ENCODE measurements at regions not wholly inside any gene's neighbourhood (a gene's known extent, or its start where the extent isn't known, plus 50 kb on each side); places are given as distances from the start of the nearest gene placed in this dataset.

DNA sequence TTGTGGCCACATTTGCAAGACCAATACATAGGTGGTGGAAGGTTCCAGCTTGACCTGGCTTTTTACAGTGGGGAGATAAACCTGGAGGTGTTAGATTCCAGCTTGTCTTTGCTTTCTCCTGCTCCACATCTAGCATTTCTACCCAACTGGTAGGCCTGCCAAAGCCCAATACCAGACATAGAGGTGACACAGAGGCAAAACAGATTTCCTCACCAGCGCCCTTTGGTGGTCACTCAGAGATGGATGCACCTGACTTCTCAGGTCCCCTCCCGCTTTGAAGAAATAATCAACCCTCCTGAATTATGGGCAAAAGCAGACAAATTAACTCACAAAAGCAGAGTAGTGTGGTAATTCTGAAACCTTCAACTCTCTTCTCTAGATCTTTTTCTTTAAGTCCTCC lies 1356.2 kb downstream of the FAM181B start:
- H3K4me3 Mint-ChIP-seq, result no peak overlapping the region
- H3K27ac Mint-ChIP-seq, result no peak overlapping the region
- ATAC-seq (no peak), DNase-seq (no peak)
- H3K36me3 Mint-ChIP-seq, result no peaks in the 10 kb centered on the region
- peaks cover 3% of the 10 kb centered on the region for H3K9me3 Mint-ChIP-seq (ENCODE audit: low read depth)
- H3K27me3 Mint-ChIP-seq, result no peaks in the 10 kb centered on the region
- H3K4me1 Mint-ChIP-seq, result no peaks in the 10 kb centered on the region
- CTCF ChIA-PET, result no interaction called here

DNA sequence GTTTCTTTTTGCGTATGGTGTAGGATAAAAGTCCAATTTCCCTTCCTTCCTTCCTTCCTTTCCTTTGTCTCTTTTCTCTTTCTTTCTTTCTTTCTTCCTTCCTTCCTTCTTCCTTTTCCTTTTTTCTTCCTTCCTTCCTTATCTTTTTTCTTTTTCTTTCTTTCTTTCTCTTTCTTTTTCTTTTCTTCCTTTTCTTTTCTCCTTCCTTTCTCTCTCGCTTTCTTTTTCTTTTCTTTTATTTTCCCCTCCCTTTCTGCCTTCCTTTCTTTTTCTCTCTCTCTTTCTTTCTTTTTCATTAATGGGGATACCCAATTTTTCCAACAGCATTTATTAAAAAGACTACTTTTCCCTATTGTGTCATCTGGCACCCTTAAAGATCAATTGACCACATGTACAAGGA lies 1359.7 kb downstream of the FAM181B start:
- H3K36me3 Mint-ChIP-seq, result no peaks in the 10 kb centered on the region
- H3K4me1 Mint-ChIP-seq, result no peaks in the 10 kb centered on the region
- no peaks in the 10 kb centered on the region for H3K27me3 Mint-ChIP-seq
- DNase-seq, result no peak
- peaks cover 11% of the 10 kb centered on the region for H3K9me3 Mint-ChIP-seq (ENCODE audit: low read depth)
- no peak overlapping the region for H3K27ac Mint-ChIP-seq
- no peak overlapping the region for H3K4me3 Mint-ChIP-seq
- CTCF ChIA-PET, result no interaction called here
- no peak for ATAC-seq

DNA sequence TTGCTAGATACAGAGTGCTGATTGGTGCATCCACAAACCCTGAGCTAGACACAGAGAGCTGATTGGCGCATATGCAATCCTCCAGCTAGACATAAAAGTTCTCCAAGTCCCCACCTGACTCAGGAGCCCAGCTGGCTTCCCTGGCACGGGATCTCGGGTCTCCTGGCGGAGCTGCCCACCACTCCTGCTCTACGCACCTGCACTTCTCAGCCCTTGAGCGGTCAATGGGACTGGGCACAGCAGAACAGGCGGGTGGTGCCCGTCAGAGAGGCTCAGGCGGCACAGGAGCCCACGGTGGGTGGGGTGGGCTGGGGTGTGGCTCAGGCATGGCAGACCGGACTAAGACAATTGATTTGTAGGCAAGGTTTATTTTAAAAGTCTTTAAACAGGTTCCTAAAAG lies 1365.5 kb downstream of the FAM181B start:
- Mint-ChIP-seq H3K27ac (no peak overlapping the region), H3K4me1 (no peaks in the 10 kb centered on the region), H3K27me3 (no peaks in the 10 kb centered on the region), H3K9me3 (ENCODE audit: low read depth) (peaks cover 18% of the 10 kb centered on the region), H3K36me3 (no peaks in the 10 kb centered on the region), H3K4me3 (no peak overlapping the region)
- no peak for ATAC-seq
- no peak for DNase-seq
- CTCF ChIA-PET, result no interaction called here

DNA sequence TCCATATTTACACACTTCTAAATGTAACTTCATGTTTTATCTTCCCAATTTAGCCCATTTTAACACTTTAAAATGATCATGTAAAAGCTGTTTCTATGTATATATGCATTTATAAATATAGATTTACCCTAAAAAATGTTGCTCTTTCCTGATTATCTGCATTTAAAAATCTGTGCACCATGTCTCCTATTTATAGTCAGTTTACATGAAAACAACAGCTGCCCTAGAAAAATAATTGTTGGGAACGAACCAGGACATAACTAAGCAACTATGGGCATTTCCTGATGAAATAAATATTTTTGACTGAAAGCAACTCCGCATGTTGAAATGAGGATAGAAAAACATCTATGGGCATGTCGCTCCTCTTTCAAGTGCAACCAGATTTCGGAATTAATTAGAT lies 1368.2 kb downstream of the FAM181B start:
- DNase-seq (no peak), ATAC-seq (no peak)
- H3K4me3 Mint-ChIP-seq, result no peak overlapping the region

DNA sequence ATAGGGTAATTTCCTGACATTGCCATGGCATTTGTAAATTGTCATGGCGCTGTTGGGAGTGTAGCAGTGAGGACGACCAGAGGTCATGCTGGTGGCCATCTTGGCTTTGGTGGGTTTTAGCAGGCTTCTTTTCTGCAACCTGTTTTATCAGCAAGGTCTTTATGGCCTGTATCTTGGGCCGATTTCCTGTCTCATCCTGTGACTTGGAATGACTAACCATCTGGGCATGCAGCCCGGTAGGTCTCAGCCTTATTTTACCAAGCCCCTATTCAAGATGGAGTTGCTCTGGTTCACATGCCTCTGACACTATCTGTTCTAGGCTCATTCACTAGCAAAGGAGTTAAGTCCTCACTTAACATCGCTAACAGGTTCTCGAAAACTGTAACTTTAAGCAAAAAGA lies 1374.2 kb downstream of the FAM181B start:
- no peaks in the 10 kb centered on the region for H3K36me3 Mint-ChIP-seq
- H3K4me1 Mint-ChIP-seq, result no peaks in the 10 kb centered on the region
- H3K27me3 Mint-ChIP-seq, result no peaks in the 10 kb centered on the region
- CTCF ChIA-PET, result no interaction called here
- H3K27ac Mint-ChIP-seq, result no peak overlapping the region
- no peak for ATAC-seq
- DNase-seq, result no peak
- peaks cover 6% of the 10 kb centered on the region for H3K9me3 Mint-ChIP-seq (ENCODE audit: low read depth)
- H3K4me3 Mint-ChIP-seq, result no peak overlapping the region

More for the DNA sequence above, 1368.2 kb downstream of the FAM181B start:
- H3K27ac Mint-ChIP-seq, result no peak overlapping the region
- H3K4me1 Mint-ChIP-seq, result no peaks in the 10 kb centered on the region
- H3K9me3 Mint-ChIP-seq (ENCODE audit: low read depth), result peaks cover 12% of the 10 kb centered on the region
- CTCF ChIA-PET, result no interaction called here
- H3K27me3 Mint-ChIP-seq, result no peaks in the 10 kb centered on the region
- H3K36me3 Mint-ChIP-seq, result no peaks in the 10 kb centered on the region

DNA sequence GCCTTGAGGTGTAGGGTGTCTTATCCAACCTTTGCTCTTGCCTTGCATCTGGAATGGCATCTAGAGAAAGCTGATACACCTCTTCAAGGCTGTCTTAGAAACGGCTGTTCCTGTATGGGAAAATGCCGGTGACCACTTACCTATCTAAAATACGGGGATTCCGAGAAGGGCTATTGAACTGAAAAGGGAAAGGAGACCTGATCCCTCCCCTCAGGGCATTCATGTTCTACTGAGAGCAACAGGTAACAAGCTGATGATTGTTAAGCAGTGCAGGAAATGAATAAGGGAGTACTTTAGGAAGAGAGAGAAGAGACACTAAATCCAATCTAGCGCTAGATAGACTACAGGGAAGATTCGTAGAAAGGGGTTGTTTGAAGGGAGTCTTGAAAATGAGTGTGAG lies 1388.1 kb downstream of the FAM181B start:
- no peak for DNase-seq
- H3K4me3 Mint-ChIP-seq, result no peak overlapping the region
- peaks cover 11% of the 10 kb centered on the region for H3K9me3 Mint-ChIP-seq (ENCODE audit: low read depth)
- H3K4me1 Mint-ChIP-seq, result no peaks in the 10 kb centered on the region
- H3K36me3 Mint-ChIP-seq, result no peaks in the 10 kb centered on the region
- no peaks in the 10 kb centered on the region for H3K27me3 Mint-ChIP-seq
- no peak for ATAC-seq
- CTCF ChIA-PET, result no interaction called here
- H3K27ac Mint-ChIP-seq, result no peak overlapping the region

DNA sequence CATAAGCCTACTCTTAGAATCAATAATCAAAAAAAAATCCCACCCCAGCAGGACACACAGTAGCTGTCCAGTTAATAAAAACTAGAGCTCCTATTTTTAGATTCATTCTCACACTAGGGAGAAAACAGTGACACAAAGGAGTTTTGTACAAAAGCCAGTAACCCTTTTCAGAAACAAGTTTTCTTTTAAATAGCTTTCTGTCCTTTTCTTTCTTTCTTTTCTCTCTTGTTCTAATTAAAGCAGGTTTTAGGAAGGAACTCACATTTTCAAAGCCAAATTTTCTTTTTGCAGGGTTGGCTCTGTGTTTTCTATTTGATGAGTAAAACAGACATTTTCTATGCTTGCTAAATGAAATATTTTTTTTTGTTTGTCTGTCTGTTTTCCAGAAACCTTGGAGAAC lies 1390.7 kb downstream of the FAM181B start:
- H3K4me1 Mint-ChIP-seq, result no peaks in the 10 kb centered on the region
- no peak for DNase-seq
- no peaks in the 10 kb centered on the region for H3K27me3 Mint-ChIP-seq
- peaks cover 9% of the 10 kb centered on the region for H3K9me3 Mint-ChIP-seq (ENCODE audit: low read depth)
- H3K36me3 Mint-ChIP-seq, result no peaks in the 10 kb centered on the region
- ATAC-seq, result no peak
- CTCF ChIA-PET, result no interaction called here
- H3K4me3 Mint-ChIP-seq, result no peak overlapping the region
- no peak overlapping the region for H3K27ac Mint-ChIP-seq

DNA sequence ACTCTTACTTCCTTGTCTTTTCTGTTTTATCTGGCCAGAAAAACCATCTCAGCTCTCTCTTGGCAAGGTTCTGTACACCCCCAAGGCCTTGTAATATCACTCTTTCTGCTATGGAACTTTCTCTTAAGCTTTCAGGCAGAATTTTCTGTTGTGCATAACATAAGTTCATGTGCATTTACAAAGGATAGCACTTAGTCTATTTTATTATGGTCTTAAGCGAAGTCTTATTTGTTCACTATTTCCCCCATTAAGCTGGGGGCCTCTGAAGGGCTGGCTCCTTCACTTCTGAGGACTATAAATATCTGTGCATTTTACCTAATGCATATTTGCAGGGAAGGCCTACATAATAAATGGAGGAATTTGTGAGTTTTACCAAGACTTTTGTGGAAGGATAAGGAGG lies 1393.4 kb downstream of the FAM181B start:
- no peaks in the 10 kb centered on the region for H3K4me1 Mint-ChIP-seq
- no peaks in the 10 kb centered on the region for H3K36me3 Mint-ChIP-seq
- no peak overlapping the region for H3K27ac Mint-ChIP-seq
- no peaks in the 10 kb centered on the region for H3K27me3 Mint-ChIP-seq
- DNase-seq, result no peak
- no peak overlapping the region for H3K4me3 Mint-ChIP-seq
- H3K9me3 Mint-ChIP-seq (ENCODE audit: low read depth), result no peaks in the 10 kb centered on the region
- CTCF ChIA-PET, result no interaction called here
- no peak for ATAC-seq

DNA sequence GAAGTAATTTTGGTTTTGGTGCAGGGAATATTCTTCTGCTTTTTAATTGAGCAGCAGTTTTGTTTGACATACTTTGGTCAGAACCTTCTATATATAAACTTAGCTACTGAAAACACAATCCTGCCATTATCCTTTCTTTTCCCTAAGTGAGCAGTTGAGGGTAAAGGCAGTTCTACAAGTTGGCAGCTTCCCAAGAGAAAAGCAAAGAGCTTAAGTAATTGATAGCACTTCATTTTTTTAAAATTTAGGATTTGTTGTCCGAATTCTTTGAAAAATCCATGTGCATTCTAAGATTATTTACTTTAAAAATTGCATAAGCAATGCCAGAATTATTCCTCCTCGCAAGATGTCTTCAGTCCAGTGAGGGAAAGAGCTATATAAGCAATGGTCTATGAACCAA lies 1394.1 kb downstream of the FAM181B start:
- Mint-ChIP-seq H3K27ac (no peak overlapping the region), H3K27me3 (no peaks in the 10 kb centered on the region), H3K4me1 (no peaks in the 10 kb centered on the region), H3K4me3 (no peak overlapping the region), H3K36me3 (no peaks in the 10 kb centered on the region), H3K9me3 (ENCODE audit: low read depth) (no peaks in the 10 kb centered on the region)
- DNase-seq, result no peak
- CTCF ChIA-PET, result no interaction called here
- no peak for ATAC-seq

DNA sequence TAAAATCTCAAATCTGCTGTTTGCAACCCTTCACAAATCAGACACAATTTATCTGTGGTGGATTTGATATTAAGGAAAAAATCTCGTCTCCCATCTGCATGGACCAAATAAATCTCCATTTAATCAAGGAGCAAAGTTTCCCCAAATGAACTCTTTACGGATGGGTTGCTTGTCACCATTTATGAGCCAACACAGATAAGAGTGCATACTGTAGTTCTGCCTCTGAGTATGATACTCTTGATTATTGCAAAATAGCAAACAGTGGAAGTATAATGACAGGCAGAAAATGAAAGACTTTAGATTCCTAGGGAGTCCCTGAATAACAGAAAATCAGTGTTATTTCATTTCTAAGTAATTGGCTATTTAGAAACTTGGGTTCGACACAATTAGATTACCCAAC lies 1395.9 kb downstream of the FAM181B start:
- Mint-ChIP-seq H3K27me3 (no peaks in the 10 kb centered on the region), H3K4me1 (no peaks in the 10 kb centered on the region), H3K27ac (no peak overlapping the region), H3K4me3 (no peak overlapping the region), H3K36me3 (no peaks in the 10 kb centered on the region), H3K9me3 (ENCODE audit: low read depth) (peaks cover 4% of the 10 kb centered on the region)
- DNase-seq, result no peak
- CTCF ChIA-PET, result no interaction called here
- no peak for ATAC-seq

DNA sequence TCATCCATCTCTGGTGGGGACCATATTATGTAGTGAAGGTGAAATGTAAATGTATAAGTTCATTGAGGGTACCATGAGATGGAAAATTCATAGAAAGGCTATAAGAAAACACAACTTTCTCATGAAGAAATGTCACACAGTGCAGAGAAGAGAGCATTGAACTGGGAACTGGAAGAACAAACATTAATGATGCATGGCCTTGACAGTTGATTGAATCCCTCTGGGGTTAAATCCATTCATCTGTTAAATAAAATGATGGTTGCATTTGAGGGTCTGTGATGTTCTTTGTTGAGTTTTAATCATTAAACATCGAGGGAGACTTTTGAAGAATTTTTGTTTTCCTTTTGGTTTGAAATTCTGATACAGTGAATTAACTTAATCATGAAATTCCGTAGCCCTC lies 1401.4 kb downstream of the FAM181B start:
- ATAC-seq, result no peak
- Mint-ChIP-seq H3K9me3 (ENCODE audit: low read depth) (peaks cover 9% of the 10 kb centered on the region), H3K4me1 (no peaks in the 10 kb centered on the region), H3K36me3 (no peaks in the 10 kb centered on the region), H3K27ac (no peak overlapping the region), H3K4me3 (no peak overlapping the region), H3K27me3 (no peaks in the 10 kb centered on the region)
- DNase-seq, result no peak
- CTCF ChIA-PET, result no interaction called here

DNA sequence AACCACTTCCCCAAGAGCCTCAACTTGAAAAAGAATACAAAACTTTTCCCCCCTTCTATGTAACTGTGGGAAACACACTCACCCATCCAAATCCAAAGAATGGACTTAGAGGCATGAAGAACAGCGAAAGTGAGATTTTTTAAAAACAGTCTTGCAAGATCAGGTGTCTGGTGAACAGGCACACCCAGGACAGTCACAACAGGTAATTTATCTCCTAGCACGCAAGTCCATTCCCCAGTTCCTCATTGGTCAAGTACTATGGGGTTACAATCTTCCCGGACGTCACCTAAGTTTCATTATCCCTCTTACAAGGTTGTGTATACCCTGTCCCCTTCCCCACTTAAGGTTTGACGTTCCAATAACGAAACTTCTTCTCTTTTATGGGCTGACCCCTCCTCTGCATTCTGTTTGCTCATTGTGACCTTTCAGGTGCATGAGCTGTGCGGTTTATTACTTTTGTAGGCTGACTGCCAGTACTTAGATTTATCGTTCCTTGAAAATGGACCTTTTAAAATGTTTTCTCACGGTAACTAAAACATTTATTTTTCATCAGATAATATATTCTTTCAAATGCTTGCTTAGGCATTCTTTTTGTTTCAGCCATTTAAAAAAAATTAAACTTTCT lies 1401.9 kb downstream of the FAM181B start:
- Mint-ChIP-seq H3K4me1 (no peaks in the 10 kb centered on the region), H3K9me3 (ENCODE audit: low read depth) (peaks cover 9% of the 10 kb centered on the region), H3K27ac (no peak overlapping the region), H3K27me3 (no peaks in the 10 kb centered on the region), H3K4me3 (no peak overlapping the region), H3K36me3 (no peaks in the 10 kb centered on the region)
- ATAC-seq (no peak), DNase-seq (no peak)
- CTCF ChIA-PET, result no interaction called here

DNA sequence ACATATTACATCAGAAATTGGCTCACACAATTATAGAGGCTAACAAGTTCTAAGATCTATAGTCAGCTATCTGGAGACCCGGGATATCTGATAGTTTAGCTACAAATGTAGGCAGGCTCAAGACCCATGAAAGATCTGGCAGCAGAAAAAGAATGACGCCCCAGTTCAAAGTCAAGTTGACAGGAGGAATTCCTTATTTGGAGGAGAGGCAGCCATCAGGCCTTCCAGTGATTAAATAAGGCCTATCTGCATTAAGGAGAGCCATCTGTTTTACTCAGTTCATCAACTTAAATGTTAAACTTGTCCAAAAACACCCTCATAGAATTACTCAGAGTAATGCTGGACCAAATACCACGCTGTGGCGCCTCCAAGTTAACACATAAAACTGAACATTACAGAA lies 1402.6 kb downstream of the FAM181B start:
- ATAC-seq (no peak), DNase-seq (no peak)
- Mint-ChIP-seq H3K9me3 (ENCODE audit: low read depth) (peaks cover 9% of the 10 kb centered on the region), H3K4me1 (no peaks in the 10 kb centered on the region), H3K27me3 (no peaks in the 10 kb centered on the region), H3K27ac (no peak overlapping the region), H3K4me3 (no peak overlapping the region), H3K36me3 (no peaks in the 10 kb centered on the region)
- CTCF ChIA-PET, result no interaction called here

DNA sequence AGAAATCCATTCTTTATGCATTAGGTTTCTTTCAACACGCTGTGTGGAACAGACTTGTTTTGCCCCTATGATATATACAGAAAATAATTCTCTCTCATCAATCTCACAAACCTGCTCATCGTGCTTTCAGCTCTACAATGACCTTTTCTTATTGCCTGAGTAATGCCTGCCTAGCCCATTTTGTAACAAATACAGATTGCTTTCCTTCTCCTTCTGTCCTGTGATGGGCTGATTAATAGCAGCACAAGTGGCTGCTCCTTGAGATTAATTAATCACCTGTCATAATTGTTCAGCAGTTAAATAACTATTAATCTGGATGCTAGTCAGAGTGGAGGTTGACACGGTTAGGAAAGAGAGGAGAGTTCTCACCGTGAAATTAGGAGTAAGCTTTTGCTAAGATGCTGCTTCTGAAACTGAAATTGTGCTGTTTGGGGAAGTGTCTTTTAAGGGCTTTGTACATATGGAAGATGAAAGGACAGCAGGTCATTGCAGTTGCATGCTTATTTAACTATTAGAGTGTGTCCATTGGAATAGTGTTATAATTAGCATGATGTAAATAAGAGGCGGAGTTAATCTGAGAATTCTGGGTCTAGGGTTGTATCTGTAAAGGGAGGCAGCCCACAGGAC lies 1430.5 kb downstream of the FAM181B start:
- CTCF ChIA-PET, result no interaction called here

More for the DNA sequence above, 1430.5 kb downstream of the FAM181B start:
- Mint-ChIP-seq H3K27ac (no peak overlapping the region), H3K27me3 (no peaks in the 10 kb centered on the region), H3K36me3 (no peaks in the 10 kb centered on the region), H3K9me3 (ENCODE audit: low read depth) (peaks cover 11% of the 10 kb centered on the region), H3K4me3 (no peak overlapping the region), H3K4me1 (no peaks in the 10 kb centered on the region)
- no peak for DNase-seq
- ATAC-seq, result no peak

All from activated CD8-positive, alpha-beta memory T cell treated with anti-CD3 and anti-CD28 coated beads, Interleukin-2, amount 10 ng/mL, durations not matched to agents 7 days and 5 days (primary cell).